SK-N-SH treated with all-trans-retinoic acid at 6 μM for 48 hours (cell line): ENCODE measurements at regions not wholly inside any gene's neighbourhood (a gene's known extent, or its start where the extent isn't known, plus 50 kb on each side); places are given as distances from the start of the nearest gene placed in this dataset.

ENCODE experiments used
- PATZ1 ChIP-seq: fragments of 250-450 bp; sonication (Bioruptor Pico); IDR thresholded peaks from 2 replicates; pipeline ENCODE4 v1.8.0; 2020; ENCODE audit warnings: mild to moderate bottlenecking, moderate library complexity, borderline replicate concordance
- PPARA ChIP-seq: fragments of 250-450 bp; sonication (Bioruptor Pico); IDR thresholded peaks from 2 replicates; pipeline ENCODE4 v1.5.0; 2020; ENCODE audit warnings: mild to moderate bottlenecking, borderline replicate concordance
- RARB ChIP-seq: fragments of 250-450 bp; sonication (Bioruptor Pico); IDR thresholded peaks from 2 replicates; pipeline ENCODE4 v1.8.0; 2021; ENCODE audit warnings: mild to moderate bottlenecking, moderate library complexity
- ZFP30 ChIP-seq: fragments of 450-650 bp; formaldehyde crosslinking; IDR thresholded peaks from 2 replicates; pipeline ENCODE4 v1.5.0; 2022; ENCODE audit warnings: mild to moderate bottlenecking, moderate library complexity
- ZNF8 ChIP-seq: fragments of 450-650 bp; formaldehyde crosslinking; IDR thresholded peaks from 2 replicates; pipeline ENCODE4 v1.5.0; 2020; ENCODE audit warnings: mild to moderate bottlenecking, moderate library complexity

- TF ChIP-seq RARB: no peak
- TF ChIP-seq ZNF8 (CRISPR knock-in tag): no peak
- no peak for TF ChIP-seq ZFP30 (CRISPR knock-in tag)
- no peak for TF ChIP-seq PPARA
- TF ChIP-seq PATZ1 (CRISPR knock-in tag): no peak
These were observed 52.4 kb upstream of the SPATA13 start for GRCh38 chr13:24107955-24108614.
